GM23338 (cell line): ENCODE measurements at regions not wholly inside any gene's neighbourhood (a gene's known extent, or its start where the extent isn't known, plus 50 kb on each side); places are given as distances from the start of the nearest gene placed in this dataset.

Source experiments
- ATAC-seq: fragments of 200-7000 bp; cut with Tn5 transposase; 3 replicates; pipeline ENCODE4 v1.9.1; 2020
- DNase-seq: peaks from one replicate; pipeline ENCODE4 v3.0.0-alpha.2; 2015; ENCODE audit warnings: low spot score
- H2AFZ ChIP-seq: fragments of 200-600 bp; sonication (generic); 2 replicates; pipeline ENCODE4 v1.8.0; 2016; ENCODE audit warnings: antibody characterized with exemption, mild to moderate bottlenecking, moderate library complexity
- H3F3A ChIP-seq: fragments of 200-600 bp; sonication (generic); replicated peaks from 2 replicates; pipeline ENCODE4 v1.8.0; 2017; ENCODE audit warnings: antibody characterized with exemption, mixed run types, low read depth
- H3K27ac ChIP-seq: fragments of 200-600 bp; sonication (generic); 2 replicates; pipeline ENCODE4 v1.6.1; 2016; ENCODE audit warnings: low read depth
- H3K27me3 ChIP-seq: fragments of 200-600 bp; sonication (generic); 2 replicates; pipeline ENCODE4 v1.8.0; 2016; ENCODE audit warnings: mild to moderate bottlenecking, mixed run types, moderate library complexity; ENCODE audit not compliant: insufficient read depth
- H3K36me3 ChIP-seq: fragments of 200-600 bp; sonication (generic); 2 replicates; pipeline ENCODE4 v1.8.0; 2016; ENCODE audit warnings: mild to moderate bottlenecking; ENCODE audit not compliant: insufficient read depth
- H3K4me1 ChIP-seq: fragments of 200-600 bp; sonication (generic); 2 replicates; pipeline ENCODE4 v1.8.0; 2016; ENCODE audit warnings: mild to moderate bottlenecking, moderate library complexity; ENCODE audit not compliant: insufficient read depth
- H3K4me2 ChIP-seq: fragments of 200-600 bp; sonication (generic); 2 replicates; pipeline ENCODE4 v1.7.1; 2017; ENCODE audit warnings: mixed run types
- H3K4me3 ChIP-seq: fragments of 200-600 bp; sonication (generic); 2 replicates; pipeline ENCODE4 v1.6.1; 2016; ENCODE audit warnings: mixed run types
- H3K79me2 ChIP-seq: fragments of 200-600 bp; sonication (generic); replicated peaks from 2 replicates; pipeline ENCODE4 v1.8.0; 2017; ENCODE audit warnings: mild to moderate bottlenecking; ENCODE audit not compliant: insufficient read depth
- H3K9me2 ChIP-seq: fragments of 200-600 bp; sonication (generic); 2 replicates; pipeline ENCODE4 v1.8.0; 2017; ENCODE audit not compliant: insufficient read depth
- H4K20me1 ChIP-seq: fragments of 200-600 bp; sonication (generic); replicated peaks from 2 replicates; pipeline ENCODE4 v1.8.0; 2017; ENCODE audit warnings: mild to moderate bottlenecking; ENCODE audit not compliant: insufficient read depth
- H3K27ac Mint-ChIP-seq: 2 replicates; pipeline ENCODE4 v1.8.0; 2020; ENCODE audit warnings: inconsistent platforms, mild to moderate bottlenecking, moderate library complexity, mixed read lengths
- H3K27me3 Mint-ChIP-seq: 3 replicates; pipeline ENCODE4 v1.8.0; 2022; ENCODE audit warnings: low read depth, mild to moderate bottlenecking, moderate library complexity, mixed read lengths, inconsistent platforms; ENCODE audit not compliant: insufficient read depth, poor library complexity
- H3K36me3 Mint-ChIP-seq: 3 replicates; pipeline ENCODE4 v1.8.0; 2021; ENCODE audit warnings: low read depth, mild to moderate bottlenecking, inconsistent platforms, moderate library complexity, mixed read lengths
- H3K4me1 Mint-ChIP-seq: 3 replicates; pipeline ENCODE4 v1.8.0; 2020; ENCODE audit warnings: mild to moderate bottlenecking, inconsistent platforms, mixed read lengths
- H3K4me3 Mint-ChIP-seq: 3 replicates; pipeline ENCODE4 v1.8.0; 2021; ENCODE audit warnings: moderate library complexity, mild to moderate bottlenecking, inconsistent platforms, mixed read lengths
- H3K9me3 Mint-ChIP-seq: 3 replicates; pipeline ENCODE4 v1.8.0; 2020; ENCODE audit warnings: moderate library complexity, mild to moderate bottlenecking, inconsistent platforms, mixed read lengths
- JUNB ChIP-seq: IDR thresholded peaks from one replicate; pipeline ENCODE4 v1.6.1; 2016; ENCODE audit warnings: antibody characterized with exemption; ENCODE audit not compliant: unreplicated experiment
- POLR2AphosphoS5 ChIP-seq: IDR thresholded peaks from 2 replicates; pipeline ENCODE4 v1.6.1; 2016; ENCODE audit warnings: antibody characterized with exemption, low read depth
- ZNF114 ChIP-seq: fragments of 250-450 bp; sonication (Bioruptor Pico); IDR thresholded peaks from 2 replicates; pipeline ENCODE4 v1.5.0; 2020; ENCODE audit warnings: mild to moderate bottlenecking, moderate library complexity
- ZNF462 ChIP-seq: fragments of 250-450 bp; sonication (Bioruptor Pico); IDR thresholded peaks from 2 replicates; pipeline ENCODE4 v1.5.0; 2020; ENCODE audit warnings: mild to moderate bottlenecking, moderate library complexity
- TF ChIP-seq, protein P1 (sequence below): IDR thresholded peaks from 2 replicates; pipeline ENCODE4 v1.6.1; 2016; ENCODE audit warnings: antibody characterized with exemption
- TF ChIP-seq, protein P2 (sequence below), 2 experiments: fragments of 200-600 bp in 1 of 2; sonication (generic) in 1 of 2; conservative IDR thresholded peaks; 2 replicates each; pipeline versions ENCODE4 v1.5.1 to v1.6.1; 2016 to 2017; ENCODE audit warnings: antibody characterized with exemption in 2 of 2, low read depth in 2 of 2, mild to moderate bottlenecking in 2 of 2, moderate library complexity in 1 of 2

DNA sequence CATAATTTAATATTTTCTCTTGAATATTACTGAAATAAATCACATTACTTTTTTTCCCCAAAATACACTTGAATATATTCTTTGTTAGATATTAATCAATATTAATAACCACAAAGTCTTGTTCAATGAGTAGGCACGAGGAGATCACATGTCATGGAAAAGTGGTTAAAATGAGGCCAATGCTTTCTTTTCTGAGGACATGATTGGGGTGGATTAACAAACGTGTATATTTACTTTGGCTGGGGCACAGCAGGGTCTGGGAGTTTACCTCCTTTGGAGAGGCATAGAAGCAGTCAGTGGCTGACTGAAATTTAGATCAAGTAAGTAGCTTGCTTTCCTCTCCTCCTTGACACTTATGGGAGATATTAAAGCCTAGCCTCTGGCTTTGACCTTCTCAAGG is 664.3 kb upstream of the B3GALT2 start:
- no peaks in the 10 kb centered on the region for H3K79me2 ChIP-seq
- 0 out of 3 replicates have a peak, but pooled peaks cover 2% of the 10 kb centered on the region for H3K4me1 Mint-ChIP-seq
- H3K27me3 ChIP-seq = no peaks in the 10 kb centered on the region
- no peak overlapping the region for H3K27ac ChIP-seq
- TF ChIP-seq JUNB = no peak
- TF ChIP-seq, protein P1, sequence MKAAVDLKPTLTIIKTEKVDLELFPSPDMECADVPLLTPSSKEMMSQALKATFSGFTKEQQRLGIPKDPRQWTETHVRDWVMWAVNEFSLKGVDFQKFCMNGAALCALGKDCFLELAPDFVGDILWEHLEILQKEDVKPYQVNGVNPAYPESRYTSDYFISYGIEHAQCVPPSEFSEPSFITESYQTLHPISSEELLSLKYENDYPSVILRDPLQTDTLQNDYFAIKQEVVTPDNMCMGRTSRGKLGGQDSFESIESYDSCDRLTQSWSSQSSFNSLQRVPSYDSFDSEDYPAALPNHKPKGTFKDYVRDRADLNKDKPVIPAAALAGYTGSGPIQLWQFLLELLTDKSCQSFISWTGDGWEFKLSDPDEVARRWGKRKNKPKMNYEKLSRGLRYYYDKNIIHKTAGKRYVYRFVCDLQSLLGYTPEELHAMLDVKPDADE = no peak
- H2AFZ ChIP-seq = no peak overlapping the region
- no peaks in the 10 kb centered on the region for H3K9me3 Mint-ChIP-seq
- H3K9me2 ChIP-seq = no peaks in the 10 kb centered on the region
- H3K27me3 Mint-ChIP-seq = no peaks in the 10 kb centered on the region
- H3K36me3 Mint-ChIP-seq = no peaks in the 10 kb centered on the region
- H3K4me2 ChIP-seq = no peak overlapping the region
- H3K27ac Mint-ChIP-seq = no peak overlapping the region
- H3F3A ChIP-seq = no peaks in the 10 kb centered on the region
- H3K4me3 Mint-ChIP-seq = no peak overlapping the region
- no peak overlapping the region for H3K4me3 ChIP-seq
- no peak for DNase-seq
- H4K20me1 ChIP-seq = no peaks in the 10 kb centered on the region
- no peaks in the 10 kb centered on the region for H3K36me3 ChIP-seq
- no peaks in the 10 kb centered on the region for H3K4me1 ChIP-seq
- ATAC-seq = no peak; the same call in 2 of the 3 replicates

DNA sequence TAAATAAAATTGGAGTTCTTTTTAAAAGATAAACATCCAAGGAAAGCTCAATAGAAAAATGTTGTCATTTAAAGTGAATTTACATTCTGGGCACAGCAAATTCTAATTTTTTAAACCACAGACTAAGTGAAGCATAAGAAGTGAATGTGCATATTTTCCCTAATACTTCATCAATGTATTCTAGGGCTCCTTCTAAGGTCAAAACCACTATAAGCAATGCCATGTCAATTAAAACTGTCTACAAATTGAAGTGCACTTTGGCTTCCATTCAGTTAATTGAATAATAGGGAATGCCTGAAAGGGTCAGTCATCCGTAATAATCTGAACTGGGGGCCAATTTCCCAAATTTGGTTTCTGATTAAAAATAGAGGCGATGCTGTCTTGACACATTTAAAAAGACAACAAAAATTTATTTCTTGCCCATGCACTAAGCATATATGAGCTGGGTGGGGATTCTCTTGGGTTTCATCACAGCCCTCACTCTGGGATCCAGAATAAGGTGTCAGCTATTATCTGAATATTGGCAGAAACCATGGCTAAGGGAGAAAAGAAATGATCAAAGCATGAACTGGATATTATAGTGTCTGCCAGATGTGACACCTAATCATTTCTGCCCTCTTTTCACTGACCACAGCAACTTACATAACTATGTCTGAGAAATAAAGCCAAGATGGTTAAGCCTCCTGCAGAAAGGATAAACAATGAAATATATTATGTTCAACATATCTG is 660.6 kb upstream of the B3GALT2 start:
- DNase-seq (no peak), ATAC-seq (no peak)
- no peaks in the 10 kb centered on the region; the same call in 1 of the 2 replicates for H3K9me2 ChIP-seq
- Mint-ChIP-seq H3K27ac (no peak overlapping the region), H3K36me3 (no peaks in the 10 kb centered on the region), H3K4me3 (no peak overlapping the region), H3K9me3 (no peaks in the 10 kb centered on the region), H3K4me1 (0 out of 3 replicates have a peak, but pooled peaks cover 2% of the 10 kb centered on the region), H3K27me3 (no peaks in the 10 kb centered on the region)
- no peaks in the 10 kb centered on the region for H3K4me1 ChIP-seq
- no peak overlapping the region for H2AFZ ChIP-seq
- H3K4me2 ChIP-seq = no peak overlapping the region
- H3K27me3 ChIP-seq = no peaks in the 10 kb centered on the region
- H4K20me1 ChIP-seq = no peaks in the 10 kb centered on the region
- H3K27ac ChIP-seq = no peak overlapping the region
- H3K79me2 ChIP-seq = no peaks in the 10 kb centered on the region
- no peaks in the 10 kb centered on the region for H3K36me3 ChIP-seq
- TF ChIP-seq POLR2AphosphoS5 (no peak), ZNF114 (CRISPR knock-in tag) (no peak)
- H3F3A ChIP-seq = no peaks in the 10 kb centered on the region
- no peak overlapping the region for H3K4me3 ChIP-seq

DNA sequence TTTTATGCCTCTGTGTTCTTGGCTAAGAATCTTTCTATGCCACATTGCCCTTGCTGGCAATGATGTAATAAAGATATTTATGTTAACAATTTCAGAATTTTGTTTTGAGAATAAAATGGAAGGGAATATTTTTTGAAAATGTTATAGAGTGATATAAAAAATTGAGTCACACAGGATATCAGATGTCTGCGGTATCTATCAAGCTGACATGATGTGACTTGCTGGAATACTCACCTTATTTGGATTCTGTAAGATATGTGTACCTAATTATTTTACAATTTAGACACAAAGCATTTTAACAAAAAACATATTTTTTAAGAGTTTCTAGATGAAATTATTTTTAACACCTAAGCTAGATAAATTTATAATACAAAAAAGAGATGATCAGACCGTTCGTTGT is 660.0 kb upstream of the B3GALT2 start:
- Histone ChIP-seq H3K36me3 (no peaks in the 10 kb centered on the region), H3K27me3 (no peaks in the 10 kb centered on the region), H3F3A (no peaks in the 10 kb centered on the region), H3K27ac (no peak overlapping the region), H4K20me1 (no peaks in the 10 kb centered on the region), H2AFZ (no peak overlapping the region), H3K9me2 (no peaks in the 10 kb centered on the region; the same call in 1 of the 2 replicates), H3K4me2 (no peak overlapping the region), H3K4me1 (no peaks in the 10 kb centered on the region), H3K4me3 (no peak overlapping the region), H3K79me2 (no peaks in the 10 kb centered on the region)
- H3K27ac Mint-ChIP-seq = no peak overlapping the region
- no peaks in the 10 kb centered on the region for H3K27me3 Mint-ChIP-seq
- no peak overlapping the region for H3K4me3 Mint-ChIP-seq
- DNase-seq = no peak
- no peaks in the 10 kb centered on the region for H3K9me3 Mint-ChIP-seq
- H3K4me1 Mint-ChIP-seq = 0 out of 3 replicates have a peak, but pooled peaks cover 2% of the 10 kb centered on the region
- H3K36me3 Mint-ChIP-seq = no peaks in the 10 kb centered on the region
- ATAC-seq = no peak
- TF ChIP-seq JUNB = no peak
- TF ChIP-seq, protein P2, sequence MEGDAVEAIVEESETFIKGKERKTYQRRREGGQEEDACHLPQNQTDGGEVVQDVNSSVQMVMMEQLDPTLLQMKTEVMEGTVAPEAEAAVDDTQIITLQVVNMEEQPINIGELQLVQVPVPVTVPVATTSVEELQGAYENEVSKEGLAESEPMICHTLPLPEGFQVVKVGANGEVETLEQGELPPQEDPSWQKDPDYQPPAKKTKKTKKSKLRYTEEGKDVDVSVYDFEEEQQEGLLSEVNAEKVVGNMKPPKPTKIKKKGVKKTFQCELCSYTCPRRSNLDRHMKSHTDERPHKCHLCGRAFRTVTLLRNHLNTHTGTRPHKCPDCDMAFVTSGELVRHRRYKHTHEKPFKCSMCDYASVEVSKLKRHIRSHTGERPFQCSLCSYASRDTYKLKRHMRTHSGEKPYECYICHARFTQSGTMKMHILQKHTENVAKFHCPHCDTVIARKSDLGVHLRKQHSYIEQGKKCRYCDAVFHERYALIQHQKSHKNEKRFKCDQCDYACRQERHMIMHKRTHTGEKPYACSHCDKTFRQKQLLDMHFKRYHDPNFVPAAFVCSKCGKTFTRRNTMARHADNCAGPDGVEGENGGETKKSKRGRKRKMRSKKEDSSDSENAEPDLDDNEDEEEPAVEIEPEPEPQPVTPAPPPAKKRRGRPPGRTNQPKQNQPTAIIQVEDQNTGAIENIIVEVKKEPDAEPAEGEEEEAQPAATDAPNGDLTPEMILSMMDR (conservative IDR thresholded peaks at IDR 0.05; ENCODE audit: low read depth in 2 of 2) = no peak
- TF ChIP-seq ZNF462 (CRISPR knock-in tag) = no peak
